ENCODE measurements at regions not wholly inside any gene's neighbourhood (a gene's known extent, or its start where the extent isn't known, plus 50 kb on each side); places are given as distances from the start of the nearest gene placed in this dataset.

DNA sequence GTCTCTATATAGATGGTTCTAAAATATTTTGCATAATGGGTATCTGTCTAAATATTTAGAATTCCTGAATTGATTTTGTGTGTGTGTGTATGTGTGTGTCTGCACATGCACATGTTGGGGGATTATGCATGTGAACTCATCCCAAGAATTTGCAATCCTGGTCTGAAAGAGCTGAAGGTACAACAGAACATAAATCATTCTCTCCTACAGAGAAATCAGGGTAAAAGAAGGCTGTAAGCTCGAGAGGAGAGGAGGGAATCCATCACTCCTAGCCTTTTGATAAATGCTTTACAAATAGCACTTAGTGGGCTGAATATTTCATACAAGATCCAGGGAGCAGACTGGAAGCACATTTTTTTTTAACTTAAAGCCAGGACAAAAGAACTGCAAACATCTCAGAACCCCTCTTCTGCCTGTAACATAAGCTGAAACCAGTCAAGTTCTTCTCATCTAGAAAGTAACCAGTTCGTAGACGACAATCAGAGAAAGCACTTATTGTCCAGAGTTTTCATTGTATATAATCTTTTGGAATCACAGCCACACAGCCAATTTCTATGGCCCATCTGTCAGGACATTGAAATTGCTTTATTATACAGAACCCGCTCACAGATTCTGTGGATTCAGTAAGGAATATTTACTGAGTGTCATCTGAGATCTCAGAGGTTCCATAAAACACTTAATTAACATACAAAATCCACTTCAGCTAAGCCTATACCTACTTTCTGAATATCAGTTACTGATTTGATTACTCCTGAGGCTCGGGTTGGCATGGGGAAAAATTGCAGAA is 541.4 kb upstream of the ZNF462 start:
- no peak overlapping the region for H3K14ac ChIP-seq (ENCODE audit: insufficient read length)
- no peak overlapping the region for H2AK5ac ChIP-seq (ENCODE audit: low read depth, low read length)
- H3K79me2 ChIP-seq (ENCODE audit: control insufficient read depth in 1 of 2, insufficient read depth in 2 of 2, low read length in 2 of 2), result no peaks in the 10 kb centered on the region
- no peaks in the 10 kb centered on the region for H4K20me1 ChIP-seq (replicated peaks in 1 of 2; ENCODE audit: control insufficient read depth in 1 of 2, insufficient read depth in 2 of 2, low read length in 2 of 2)
- H3K23me2 ChIP-seq (ENCODE audit: low read depth, low read length), result no peaks in the 10 kb centered on the region
- no peak overlapping the region for H2BK15ac ChIP-seq (ENCODE audit: low read length)
- H4K91ac ChIP-seq (replicated peaks; ENCODE audit: insufficient read length, low read length), result no peak overlapping the region
- no peak overlapping the region for H3K9ac ChIP-seq (replicated peaks in 1 of 4; ENCODE audit: extremely low read depth in 1 of 4, low read depth in 3 of 4, low read length in 3 of 4)
- no peaks in the 10 kb centered on the region for H3K27me3 ChIP-seq (replicated peaks in 1 of 4; ENCODE audit: control insufficient read depth in 3 of 4, extremely low read depth in 1 of 4, insufficient read depth in 3 of 4, low read length in 3 of 4)
- H3K56ac ChIP-seq (replicated peaks; ENCODE audit: insufficient read length, low read depth, low read length), result no peak overlapping the region
- no peaks in the 10 kb centered on the region for H3K36me3 ChIP-seq (ENCODE audit: control insufficient read depth in 2 of 4, insufficient read depth in 4 of 4, low read length in 3 of 4)
- no peak overlapping the region for H3K18ac ChIP-seq (ENCODE audit: extremely low read depth, low read length)
- H2BK5ac ChIP-seq (ENCODE audit: low read depth, low read length), result no peak overlapping the region
- H3K4me1 ChIP-seq (replicated peaks in 1 of 4; ENCODE audit: control insufficient read depth in 3 of 4, insufficient read depth in 4 of 4, low read length in 3 of 4), result peaks cover 0 to 3% (median 0%) of the 10 kb centered on the region in 4 experiments; a peak in 3 of 7 replicates
- H3K4ac ChIP-seq (replicated peaks; ENCODE audit: insufficient read length, low read depth, low read length), result no peak overlapping the region
- FAIRE-seq (no peak), DNase-seq (ENCODE audit: low read depth in 1 of 2, low spot score in 2 of 2) (no peak)
- H4K8ac ChIP-seq (ENCODE audit: extremely low read depth, insufficient read depth, low read length), result no peak overlapping the region
- H2AFZ ChIP-seq (ENCODE audit: low read length), result no peak overlapping the region
- WGBS, 2 experiments (ENCODE audit: extremely low coverage in 1 of 2, insufficient coverage in 1 of 2, insufficient read length in 1 of 2, insufficient replicate concordance in 2 of 2, low coverage in 1 of 2, low lambda C conversion rate in 2 of 2, missing lambda C conversion rate in 1 of 2), result 93% methylated on average over 5 of the region's 5 CpGs; no CpG with 5 or more reads in 1 of the 2 experiments
- no peaks in the 10 kb centered on the region for H3K9me3 ChIP-seq (ENCODE audit: insufficient read depth in 2 of 2, low read depth in 1 of 2, low read length in 1 of 2)
- no peak overlapping the region for H4K5ac ChIP-seq (ENCODE audit: insufficient read length, low read depth, low read length)
- CTCF ChIA-PET (ENCODE audit: partially characterized antibody), result interaction anchor here (0.6 to 1.5 kb wide), 2 partner anchors 37 to 781 kb away, joined by 3 to 6 read pairs; no protein-coding TSS in a partner anchor
- H2BK20ac ChIP-seq (ENCODE audit: low read length), result no peak overlapping the region
- no peak overlapping the region for H3K23ac ChIP-seq (ENCODE audit: insufficient read length)
- H2BK12ac ChIP-seq (ENCODE audit: low read depth, low read length), result no peak overlapping the region
- no peak overlapping the region for H3K4me3 ChIP-seq (ENCODE audit: extremely low read depth in 1 of 4, insufficient read depth in 2 of 4, low read depth in 3 of 4, low read length in 4 of 4)
- POLR2A ChIA-PET (ENCODE audit: partially characterized antibody), result no interaction called here
- no peak overlapping the region for H3K27ac ChIP-seq (ENCODE audit: low read depth, low read length)
- no peak overlapping the region for H3K4me2 ChIP-seq (ENCODE audit: insufficient read depth in 1 of 2, low read depth in 2 of 2, low read length in 2 of 2)
- H2BK120ac ChIP-seq (replicated peaks; ENCODE audit: low read depth, low read length), result no peak overlapping the region
- H3K79me1 ChIP-seq (ENCODE audit: low read depth, low read length), result no peaks in the 10 kb centered on the region
- TF ChIP-seq SIRT6 (IDR thresholded peaks at IDR 0.05; ENCODE audit: low read length) (no peak), SP1 (IDR thresholded peaks at IDR 0.05; ENCODE audit: low read depth, low read length) (no peak), HDAC2 (IDR thresholded peaks at IDR 0.05; ENCODE audit: borderline replicate concordance in 1 of 2, low read depth in 2 of 2, low read length in 2 of 2) (no peak), CBX5 (IDR thresholded peaks at IDR 0.05; ENCODE audit: low read depth, low read length) (no peak), TBP (IDR thresholded peaks at IDR 0.05; ENCODE audit: low read depth, low read length) (no peak), BRCA1 (IDR thresholded peaks at IDR 0.05; ENCODE audit: low read depth, low read length) (no peak), CHD2 (IDR thresholded peaks at IDR 0.05; ENCODE audit: low read length) (no peak), CHD1 (IDR thresholded peaks at IDR 0.05; ENCODE audit: low read depth, low read length) (no peak), TEAD4 (IDR thresholded peaks at IDR 0.05; ENCODE audit: low read depth, low read length) (no peak), RAD21 (IDR thresholded peaks at IDR 0.05 in 1 of 2, conservative IDR thresholded peaks at IDR 0.05 in 1 of 2; ENCODE audit: low read depth in 2 of 2, low read length in 2 of 2) (no peak), GTF2F1 (IDR thresholded peaks at IDR 0.05; ENCODE audit: borderline replicate concordance, low read depth, low read length) (no peak), TCF12 (IDR thresholded peaks at IDR 0.05; ENCODE audit: low read depth, low read length) (no peak), E2F6 (IDR thresholded peaks at IDR 0.05) (no peak), SP4 (IDR thresholded peaks at IDR 0.05; ENCODE audit: low read length) (no peak)

All from H1 (cell line).